ENCODE measurements at regions not wholly inside any gene's neighbourhood (a gene's known extent, or its start where the extent isn't known, plus 50 kb on each side); places are given as distances from the start of the nearest gene placed in this dataset.

DNA sequence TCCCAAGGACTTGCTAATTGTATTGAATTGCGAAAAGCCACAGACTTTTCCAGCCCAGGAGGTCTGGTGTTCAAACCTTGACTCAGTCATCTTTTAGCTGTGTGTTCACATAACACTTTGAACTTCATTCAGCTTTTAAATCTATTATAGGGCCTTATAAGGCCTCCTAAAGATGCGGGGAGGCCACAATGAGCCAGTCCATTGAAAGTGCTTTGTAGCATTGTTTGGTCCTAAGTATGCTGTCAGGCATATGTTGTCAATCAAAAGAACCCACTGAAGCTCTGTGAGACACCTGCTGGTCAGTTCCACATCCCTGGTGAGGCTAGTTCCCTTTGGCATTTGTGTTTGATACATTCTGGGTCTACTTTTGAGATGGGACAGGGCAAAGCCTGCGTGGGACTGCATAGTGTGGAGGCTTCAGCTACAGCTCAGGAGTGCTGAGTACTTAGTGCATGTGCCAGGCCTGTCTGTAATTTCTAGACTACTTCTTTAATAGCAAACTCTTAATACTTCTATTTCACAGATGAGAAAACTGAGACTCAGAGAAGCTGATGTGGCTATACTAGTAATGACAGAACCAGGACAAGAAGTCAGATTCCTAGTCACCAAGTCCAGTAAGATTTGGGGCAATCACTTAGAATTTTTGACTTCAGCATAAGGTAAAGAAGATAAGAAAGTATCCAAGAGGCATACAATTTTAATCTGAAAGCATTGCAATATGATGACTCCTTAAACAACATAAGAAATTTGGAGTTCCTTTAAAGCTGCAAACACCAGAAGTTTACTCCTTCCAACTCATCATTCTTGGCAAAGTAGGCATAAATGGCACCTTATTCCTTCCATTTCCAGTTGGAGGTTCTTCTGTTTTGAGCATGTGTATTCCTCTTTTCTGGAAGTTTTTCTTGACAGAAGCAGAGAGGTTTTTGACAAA is 213.0 kb downstream of the PDCD6IP start:
- no TSS peak for BruUV-seq (replicated peaks)
- ChIA-PET CTCF (interaction anchor here (0.6 kb wide), 1 partner anchor 1017 kb away, joined by 17 read pairs; no protein-coding TSS in a partner anchor), POLR2A (ENCODE audit: unreplicated experiment) (interaction anchor here (0.6 kb wide), 2 partner anchors 38 to 429 kb away, joined by 3 to 4 read pairs; no protein-coding TSS in a partner anchor)
- no peaks in the 10 kb centered on the region for H3K27me3 ChIP-seq (ENCODE audit: insufficient read depth, low read depth)
- H3K36me3 ChIP-seq (ENCODE audit: low read depth) = no peaks in the 10 kb centered on the region
- H3K4me3 ChIP-seq = no peak overlapping the region
- H3K79me2 ChIP-seq (ENCODE audit: low read depth) = no peaks in the 10 kb centered on the region
- H3K27ac ChIP-seq = 0 out of 2 replicates have a peak overlapping the region, but pooled peaks have one; percentile 26
- no peaks in the 10 kb centered on the region for H4K20me1 ChIP-seq (ENCODE audit: insufficient read depth)
- intact Hi-C loops (cut with micrococcal nuclease; ENCODE audit: unreplicated experiment) = no loop called here
- H3K9me3 ChIP-seq (ENCODE audit: insufficient read depth, low read depth) = no peaks in the 10 kb centered on the region
- no peaks in the 10 kb centered on the region for H3K9me2 ChIP-seq (ENCODE audit: insufficient read depth)
- H2AFZ ChIP-seq = no peak overlapping the region
- peak overlapping the region; percentile 19; the same call in 1 of the 2 replicates for H3K4me2 ChIP-seq
- DNase-seq = no peak
- no peak for TF ChIP-seq EZH2 (IDR thresholded peaks at IDR 0.05; ENCODE audit: low read depth)
- no peak for TF ChIP-seq CTCF (conservative IDR thresholded peaks at IDR 0.05)
- H3K4me1 ChIP-seq (replicated peaks; ENCODE audit: insufficient read depth) = peaks cover 18% of the 10 kb centered on the region
- H3F3A ChIP-seq (ENCODE audit: insufficient read depth, low read depth) = peaks cover 10% of the 10 kb centered on the region

- BruUV-seq (replicated peaks) = no TSS peak
- Histone ChIP-seq H4K20me1 (ENCODE audit: insufficient read depth) (no peaks in the 10 kb centered on the region), H3K4me3 (no peak overlapping the region), H3K4me2 (peak overlapping the region; percentile 19; the same call in 1 of the 2 replicates), H3K4me1 (replicated peaks; ENCODE audit: insufficient read depth) (peaks cover 18% of the 10 kb centered on the region), H3K36me3 (ENCODE audit: low read depth) (no peaks in the 10 kb centered on the region), H2AFZ (no peak overlapping the region), H3K27ac (peak overlapping the region; percentile 34), H3K79me2 (ENCODE audit: low read depth) (no peaks in the 10 kb centered on the region), H3K27me3 (ENCODE audit: insufficient read depth, low read depth) (no peaks in the 10 kb centered on the region), H3F3A (ENCODE audit: insufficient read depth, low read depth) (peaks cover 10% of the 10 kb centered on the region), H3K9me3 (ENCODE audit: insufficient read depth, low read depth) (no peaks in the 10 kb centered on the region), H3K9me2 (ENCODE audit: insufficient read depth) (no peaks in the 10 kb centered on the region)
- CTCF ChIA-PET = no interaction called here
- POLR2A ChIA-PET (ENCODE audit: unreplicated experiment) = interaction anchor here (0.6 kb wide), 2 partner anchors 37 to 430 kb away, joined by 3 to 4 read pairs; no protein-coding TSS in a partner anchor
- intact Hi-C loops (cut with micrococcal nuclease; ENCODE audit: unreplicated experiment) = no loop called here
- TF ChIP-seq CTCF (conservative IDR thresholded peaks at IDR 0.05) (no peak), EZH2 (IDR thresholded peaks at IDR 0.05; ENCODE audit: low read depth) (no peak)
- peak; percentile 46 to 86 for DNase-seq
Observed at GRCh38 chr3:34012102-34012461, 213.7 kb downstream of the PDCD6IP start.

DNA sequence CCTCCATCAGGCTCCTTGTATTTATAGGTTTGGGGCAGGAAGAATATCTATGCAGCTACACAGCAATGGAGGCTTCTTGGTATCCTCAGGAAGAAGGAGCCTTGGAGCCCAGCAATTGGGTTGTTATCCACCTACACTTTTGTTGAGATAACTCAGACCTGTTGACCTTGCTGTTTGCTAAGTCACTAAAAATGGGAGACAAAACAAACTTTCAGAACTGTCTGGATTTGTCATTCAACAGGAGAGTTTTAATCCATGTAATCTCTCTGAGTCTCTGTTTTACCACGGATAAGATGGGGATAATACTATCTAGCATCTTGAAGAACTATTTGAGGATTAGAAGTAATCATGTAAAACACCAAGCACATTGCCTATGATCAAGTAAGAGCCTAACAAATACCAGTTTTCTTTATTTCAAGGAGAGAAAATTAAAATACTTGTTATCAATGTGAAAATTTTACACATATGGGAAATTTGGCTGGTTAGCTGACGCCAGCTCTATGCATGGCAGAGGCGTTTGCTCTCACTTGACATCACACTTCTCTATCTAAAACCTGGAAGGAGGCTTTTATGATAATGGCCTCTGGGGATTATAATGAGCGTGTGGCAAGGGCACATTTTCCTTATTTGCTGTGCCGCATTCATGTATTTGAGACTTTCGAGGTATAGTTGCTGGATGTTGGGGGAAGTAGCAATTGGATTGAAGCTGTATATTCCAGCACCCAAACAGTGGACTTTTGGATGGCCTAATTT is 215.6 kb downstream of the PDCD6IP start:
- no peak for TF ChIP-seq CTCF (conservative IDR thresholded peaks at IDR 0.05)
- TF ChIP-seq EZH2 (IDR thresholded peaks at IDR 0.05; ENCODE audit: low read depth) = no peak
- no peaks in the 10 kb centered on the region for H3K79me2 ChIP-seq (ENCODE audit: low read depth)
- no peak overlapping the region for H2AFZ ChIP-seq
- DNase-seq = no peak
- intact Hi-C loops (cut with micrococcal nuclease; ENCODE audit: unreplicated experiment) = no loop called here
- no peaks in the 10 kb centered on the region for H3K27me3 ChIP-seq (ENCODE audit: insufficient read depth, low read depth)
- ChIA-PET CTCF (no interaction called here), POLR2A (ENCODE audit: unreplicated experiment) (interaction anchor here (0.6 kb wide), 1 partner anchor 71 kb away, joined by 7 read pairs; no protein-coding TSS in a partner anchor)
- no peak overlapping the region for H3K27ac ChIP-seq
- H3K9me2 ChIP-seq (ENCODE audit: insufficient read depth) = no peaks in the 10 kb centered on the region
- no peaks in the 10 kb centered on the region for H3K36me3 ChIP-seq (ENCODE audit: low read depth)
- no TSS peak for BruUV-seq (replicated peaks)
- no peaks in the 10 kb centered on the region for H3K9me3 ChIP-seq (ENCODE audit: insufficient read depth, low read depth)
- H3F3A ChIP-seq (ENCODE audit: insufficient read depth, low read depth) = peaks cover 10% of the 10 kb centered on the region
- H3K4me3 ChIP-seq = no peak overlapping the region
- no peak overlapping the region for H3K4me2 ChIP-seq
- H3K4me1 ChIP-seq (replicated peaks; ENCODE audit: insufficient read depth) = peaks cover 18% of the 10 kb centered on the region
- no peaks in the 10 kb centered on the region for H4K20me1 ChIP-seq (ENCODE audit: insufficient read depth)
